HUES6 (cell line): ENCODE measurements at regions not wholly inside any gene's neighbourhood (a gene's known extent, or its start where the extent isn't known, plus 50 kb on each side); places are given as distances from the start of the nearest gene placed in this dataset.
"Not testable (repeated sequence)": the region's sequence is repeated elsewhere in the genome, so short reads cannot be mapped to it uniquely, and the experiment has no call there.

Experiments used
- H3K27ac ChIP-seq: 2 replicates; pipeline ENCODE4 v1.7.0; 2013; ENCODE audit warnings: low read depth, mild to moderate bottlenecking, low read length, inconsistent platforms
- H3K27me3 ChIP-seq: 2 replicates; pipeline ENCODE4 v1.6.1; 2013; ENCODE audit warnings: low read length; ENCODE audit not compliant: control insufficient read depth, insufficient read depth
- H3K36me3 ChIP-seq: 2 replicates; pipeline ENCODE4 v1.6.1; 2013; ENCODE audit warnings: low read length; ENCODE audit not compliant: control insufficient read depth, insufficient read depth
- H3K4me1 ChIP-seq: 2 replicates; pipeline ENCODE4 v1.6.1; 2013; ENCODE audit warnings: low read length; ENCODE audit not compliant: control insufficient read depth, insufficient read depth
- H3K4me3 ChIP-seq: 2 replicates; pipeline ENCODE4 v1.5.1; 2013; ENCODE audit warnings: low read depth, low read length
- H3K9ac ChIP-seq: one replicate; pipeline ENCODE4 v1.6.1; 2013; ENCODE audit warnings: mild to moderate bottlenecking, low read length
- H3K9me3 ChIP-seq: 2 replicates; pipeline ENCODE4 v1.6.1; 2013; ENCODE audit warnings: low read depth, low read length; ENCODE audit not compliant: control insufficient read depth, insufficient read depth

DNA sequence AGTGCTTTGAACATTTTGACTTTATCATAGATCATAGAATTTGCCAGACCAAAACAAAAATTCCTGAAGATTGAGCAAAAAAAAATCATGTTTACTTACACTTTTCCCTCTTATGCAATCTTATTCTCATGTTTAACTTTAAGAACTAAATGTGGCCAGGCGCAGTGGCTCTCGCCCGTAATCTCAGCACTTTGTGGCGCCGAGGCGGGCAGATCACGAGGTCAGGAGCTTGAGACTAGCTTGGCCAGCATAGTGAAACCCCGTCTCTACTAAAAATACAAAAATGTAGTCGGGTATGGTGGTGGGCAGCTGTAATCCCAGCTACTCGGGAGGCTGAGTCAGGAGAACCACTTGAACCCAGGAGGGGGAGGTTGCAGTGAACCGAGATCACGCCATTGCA, 227.9 kb upstream of the KYNU start:
- no peak overlapping the region for H3K4me3 ChIP-seq
- no peak overlapping the region for H3K9ac ChIP-seq
- no peaks in the 10 kb centered on the region for H3K36me3 ChIP-seq
- H3K27me3 ChIP-seq: no peaks in the 10 kb centered on the region
- H3K27ac ChIP-seq: no peak overlapping the region
- no peaks in the 10 kb centered on the region for H3K9me3 ChIP-seq
- no peaks in the 10 kb centered on the region for H3K4me1 ChIP-seq

DNA sequence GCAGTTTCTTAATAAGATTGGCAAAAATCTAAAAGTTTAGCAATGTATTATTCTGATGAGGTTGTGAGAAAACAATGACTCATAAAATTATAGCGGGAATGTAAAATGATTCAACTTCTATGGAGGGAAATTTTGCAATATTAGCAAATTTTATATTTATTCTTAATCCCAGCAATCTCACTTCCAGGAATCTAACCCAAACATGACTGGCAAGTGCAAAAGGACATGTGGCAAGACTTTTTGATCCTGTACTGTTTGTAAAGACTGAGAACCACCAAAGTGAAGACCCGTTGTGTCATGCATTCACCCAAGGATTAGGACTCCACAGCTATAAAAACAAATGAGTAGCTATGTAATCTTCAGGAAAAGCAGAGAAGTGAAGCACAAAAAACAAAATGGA, 234.8 kb upstream of the KYNU start:
- Histone ChIP-seq H3K27me3 (no peaks in the 10 kb centered on the region), H3K9ac (no peak overlapping the region), H3K4me1 (no peaks in the 10 kb centered on the region), H3K36me3 (no peaks in the 10 kb centered on the region), H3K9me3 (no peaks in the 10 kb centered on the region), H3K4me3 (no peak overlapping the region), H3K27ac (no peak overlapping the region)

DNA sequence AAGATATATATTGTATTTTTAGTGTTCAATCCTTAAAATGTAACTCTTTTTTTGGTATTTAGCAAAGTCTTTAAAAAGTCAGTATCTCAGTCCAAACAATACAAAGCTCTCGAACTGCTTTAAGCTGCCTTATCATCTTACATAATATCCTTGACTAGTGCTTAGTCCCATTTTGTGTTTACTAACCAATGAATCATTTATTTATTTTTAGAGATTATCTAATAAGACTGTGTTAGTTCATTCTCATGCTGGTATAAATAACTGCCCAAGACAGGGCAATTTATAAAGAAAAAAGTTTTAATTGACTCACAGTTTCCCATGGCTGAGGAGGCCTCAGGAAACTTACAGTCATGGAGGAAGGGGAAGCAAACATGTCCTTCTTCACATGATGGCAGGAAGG, 248.3 kb upstream of the KYNU start:
- H3K4me1 ChIP-seq: no peaks in the 10 kb centered on the region
- no peaks in the 10 kb centered on the region for H3K36me3 ChIP-seq
- no peak overlapping the region for H3K9ac ChIP-seq
- no peaks in the 10 kb centered on the region for H3K9me3 ChIP-seq
- no peak overlapping the region for H3K4me3 ChIP-seq
- H3K27ac ChIP-seq: no peak overlapping the region
- no peaks in the 10 kb centered on the region for H3K27me3 ChIP-seq

DNA sequence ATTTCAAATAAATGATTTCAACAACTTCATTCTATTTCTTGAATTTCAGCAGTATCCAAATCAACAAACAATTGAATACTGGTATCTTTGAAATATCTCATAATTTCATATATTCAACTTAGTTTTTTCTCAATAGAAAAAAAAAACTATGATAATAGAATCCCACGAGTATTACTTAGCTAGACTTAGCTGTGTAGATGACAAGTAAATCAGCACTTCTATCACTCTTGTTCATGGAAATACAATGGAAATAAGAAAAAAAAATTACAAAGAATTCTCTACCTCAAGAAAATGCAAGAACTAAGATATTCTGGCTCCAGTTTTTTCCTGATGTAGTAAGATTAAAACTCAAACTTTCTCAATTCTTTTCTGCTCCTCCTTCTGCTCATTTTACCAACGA, 256.2 kb upstream of the KYNU start:
- Histone ChIP-seq H3K4me1 (no peaks in the 10 kb centered on the region), H3K9ac (no peak overlapping the region), H3K27ac (no peak overlapping the region), H3K27me3 (no peaks in the 10 kb centered on the region), H3K9me3 (no peaks in the 10 kb centered on the region), H3K4me3 (no peak overlapping the region), H3K36me3 (no peaks in the 10 kb centered on the region)

DNA sequence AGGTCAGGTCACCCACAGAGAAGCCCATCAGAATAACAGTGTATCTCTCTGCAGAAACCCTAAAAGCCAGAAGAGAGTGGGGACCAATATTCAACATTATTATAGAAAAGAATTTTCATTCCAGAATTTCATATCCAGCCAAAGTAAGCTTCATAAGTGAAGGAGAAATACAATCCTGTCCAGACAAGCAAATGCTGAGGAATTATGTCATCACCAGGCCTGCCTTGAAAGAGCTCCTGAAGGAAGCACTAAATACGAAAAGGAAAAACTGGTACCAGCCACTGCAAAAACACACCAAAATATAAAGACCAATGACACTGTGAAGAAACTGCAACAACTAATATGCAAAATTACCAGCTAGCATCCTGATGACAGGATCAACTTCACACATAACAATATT, 260.0 kb upstream of the KYNU start:
- Histone ChIP-seq H3K36me3 (no peaks in the 10 kb centered on the region), H3K9me3 (no peaks in the 10 kb centered on the region), H3K27me3 (no peaks in the 10 kb centered on the region), H3K4me3 (no peak overlapping the region), H3K9ac (no peak overlapping the region), H3K27ac (no peak overlapping the region), H3K4me1 (no peaks in the 10 kb centered on the region)

DNA sequence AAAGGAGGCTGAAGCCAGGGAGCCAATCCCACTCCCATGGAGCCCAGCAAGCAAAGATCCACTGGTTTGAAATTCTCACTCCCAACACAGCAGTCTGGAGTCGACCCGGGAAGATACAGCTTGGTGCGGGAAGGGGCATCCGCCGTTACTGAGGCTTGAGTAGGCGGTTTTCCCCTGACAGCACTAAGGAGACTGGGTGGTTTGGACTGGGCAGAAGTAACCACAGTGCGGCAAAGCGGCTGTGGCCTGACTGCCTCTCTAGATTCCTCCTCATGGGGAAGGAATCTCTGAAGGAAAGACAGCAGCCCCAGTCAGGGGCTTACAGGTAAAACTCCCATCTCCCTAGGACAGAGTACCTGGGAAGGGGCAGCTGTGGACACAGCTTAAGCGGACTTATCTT, 261.6 kb upstream of the KYNU start:
- no peak overlapping the region for H3K4me3 ChIP-seq
- no peaks in the 10 kb centered on the region for H3K27me3 ChIP-seq
- H3K9me3 ChIP-seq: no peaks in the 10 kb centered on the region
- no peaks in the 10 kb centered on the region for H3K4me1 ChIP-seq
- no peak overlapping the region for H3K9ac ChIP-seq
- no peak overlapping the region for H3K27ac ChIP-seq
- no peaks in the 10 kb centered on the region for H3K36me3 ChIP-seq

DNA sequence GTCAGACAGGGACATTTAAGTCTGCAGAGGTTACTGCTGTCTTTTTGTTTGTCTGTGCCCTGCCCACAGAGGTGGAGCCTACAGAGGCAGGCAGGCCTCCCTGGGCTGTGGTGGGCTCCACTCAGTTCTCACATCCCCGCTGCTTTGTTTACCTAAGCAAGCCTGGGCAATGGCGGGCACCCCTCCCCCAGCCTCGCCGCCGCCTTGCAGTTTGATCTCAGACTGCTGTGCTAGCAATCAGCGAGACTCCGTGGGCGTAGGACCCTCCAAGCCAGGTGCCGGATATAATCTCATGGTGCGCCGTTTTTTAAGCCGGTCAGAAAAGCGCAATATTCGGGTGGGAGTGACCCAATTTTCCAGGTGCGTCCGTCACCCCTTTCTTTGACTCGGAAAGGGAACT, 264.3 kb upstream of the KYNU start:
- not testable (repeated sequence) for H3K4me1 ChIP-seq, H3K9me3 ChIP-seq, H3K36me3 ChIP-seq, H3K4me3 ChIP-seq, H3K27ac ChIP-seq, H3K27me3 ChIP-seq, H3K9ac ChIP-seq

DNA sequence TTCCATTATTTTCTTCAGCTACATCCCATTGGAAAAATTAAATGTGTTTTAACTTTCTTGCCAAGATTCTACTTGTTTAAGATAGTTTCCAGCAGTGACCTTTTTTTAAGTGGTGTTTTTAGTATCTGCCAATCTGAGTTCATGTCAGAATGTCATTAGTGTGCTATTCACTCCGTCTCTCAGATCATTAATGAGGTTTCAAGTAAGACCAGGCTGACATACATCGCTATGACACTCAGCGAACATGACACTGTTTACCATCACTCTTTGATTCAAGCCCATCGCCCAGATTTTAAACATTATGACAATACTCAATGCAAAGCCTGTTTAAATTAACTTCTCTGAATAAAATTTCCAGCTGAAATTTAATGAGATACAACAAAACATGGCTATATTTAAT, 272.0 kb upstream of the KYNU start:
- H3K4me1 ChIP-seq: no peaks in the 10 kb centered on the region
- H3K36me3 ChIP-seq: no peaks in the 10 kb centered on the region
- H3K27ac ChIP-seq: no peak overlapping the region
- no peaks in the 10 kb centered on the region for H3K9me3 ChIP-seq
- H3K9ac ChIP-seq: no peak overlapping the region
- H3K27me3 ChIP-seq: no peaks in the 10 kb centered on the region
- no peak overlapping the region for H3K4me3 ChIP-seq

DNA sequence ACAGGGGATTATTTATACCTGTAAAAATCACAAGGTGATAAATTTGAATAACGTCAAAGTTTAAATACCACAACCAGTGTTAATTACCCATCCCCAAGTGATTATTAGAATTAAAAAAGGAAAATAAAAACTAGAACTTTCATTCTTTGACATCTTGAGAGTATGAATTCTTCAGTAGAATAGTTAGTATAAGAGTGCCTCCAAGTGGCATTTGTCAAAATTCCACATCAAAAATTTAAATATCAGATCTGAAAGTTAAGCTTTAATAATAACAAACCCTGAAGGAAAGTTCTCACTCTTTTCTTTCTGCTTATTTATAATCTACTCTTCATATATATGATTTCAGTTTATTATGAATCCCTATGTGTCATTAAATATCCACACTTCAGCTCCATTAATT, 273.7 kb upstream of the KYNU start:
- H3K36me3 ChIP-seq: no peaks in the 10 kb centered on the region

DNA sequence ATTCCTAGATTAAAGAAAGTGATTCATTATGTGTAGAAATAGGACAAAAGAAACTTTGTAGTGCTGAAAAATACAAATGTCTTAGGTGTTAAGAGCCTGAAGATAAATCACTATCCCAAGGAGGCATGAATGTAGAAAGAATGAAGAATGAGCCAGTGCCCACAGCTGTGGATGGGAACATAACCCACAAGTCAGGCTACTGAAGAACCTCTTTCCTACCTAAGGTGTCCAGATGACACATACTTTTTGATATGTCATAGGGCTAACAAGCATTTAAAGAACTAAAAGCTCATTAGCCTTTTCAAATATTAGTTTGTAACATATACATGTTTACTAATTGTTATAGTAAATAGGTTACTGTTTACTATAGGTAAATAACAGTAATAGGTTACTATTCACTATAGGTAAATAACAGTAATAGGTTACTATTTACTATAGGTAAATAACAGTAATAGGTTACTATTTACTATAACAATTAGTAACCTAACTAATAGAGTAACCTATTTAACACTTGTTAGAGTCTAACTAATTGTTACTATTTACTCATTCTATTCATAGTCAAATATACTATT, 275.0 kb upstream of the KYNU start:
- H3K9ac ChIP-seq: no peak overlapping the region
- H3K9me3 ChIP-seq: no peaks in the 10 kb centered on the region
- H3K4me1 ChIP-seq: no peaks in the 10 kb centered on the region

More for the DNA sequence above, 273.7 kb upstream of the KYNU start:
- Histone ChIP-seq H3K9ac (no peak overlapping the region), H3K4me3 (no peak overlapping the region), H3K27ac (no peak overlapping the region), H3K4me1 (no peaks in the 10 kb centered on the region), H3K27me3 (no peaks in the 10 kb centered on the region), H3K9me3 (no peaks in the 10 kb centered on the region)

DNA sequence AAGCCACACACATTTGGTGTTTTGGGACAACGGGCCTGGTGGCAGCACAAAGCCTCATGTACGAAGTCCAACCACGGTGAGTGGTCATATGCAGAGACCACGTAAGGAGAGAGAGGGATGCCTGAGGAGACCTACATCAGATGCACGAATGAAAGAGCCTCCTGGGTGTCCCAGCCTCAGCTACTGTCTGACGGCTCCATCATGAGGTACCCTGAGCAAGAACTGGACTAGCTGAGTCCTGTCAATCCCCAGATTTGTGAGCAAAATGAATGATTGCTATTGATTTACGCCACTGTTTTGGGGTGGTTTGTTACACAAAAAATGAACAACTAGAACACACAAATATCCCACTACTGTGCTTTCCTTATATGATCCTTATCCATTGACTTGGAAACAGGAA, 275.7 kb upstream of the KYNU start:
- H3K27me3 ChIP-seq: no peaks in the 10 kb centered on the region
- no peaks in the 10 kb centered on the region for H3K36me3 ChIP-seq
- no peak overlapping the region for H3K9ac ChIP-seq
- H3K4me1 ChIP-seq: no peaks in the 10 kb centered on the region
- H3K4me3 ChIP-seq: no peak overlapping the region
- no peak overlapping the region for H3K27ac ChIP-seq
- no peaks in the 10 kb centered on the region for H3K9me3 ChIP-seq

More for the DNA sequence above, 275.0 kb upstream of the KYNU start:
- Histone ChIP-seq H3K36me3 (no peaks in the 10 kb centered on the region), H3K27ac (no peak overlapping the region), H3K4me3 (no peak overlapping the region), H3K27me3 (no peaks in the 10 kb centered on the region)

DNA sequence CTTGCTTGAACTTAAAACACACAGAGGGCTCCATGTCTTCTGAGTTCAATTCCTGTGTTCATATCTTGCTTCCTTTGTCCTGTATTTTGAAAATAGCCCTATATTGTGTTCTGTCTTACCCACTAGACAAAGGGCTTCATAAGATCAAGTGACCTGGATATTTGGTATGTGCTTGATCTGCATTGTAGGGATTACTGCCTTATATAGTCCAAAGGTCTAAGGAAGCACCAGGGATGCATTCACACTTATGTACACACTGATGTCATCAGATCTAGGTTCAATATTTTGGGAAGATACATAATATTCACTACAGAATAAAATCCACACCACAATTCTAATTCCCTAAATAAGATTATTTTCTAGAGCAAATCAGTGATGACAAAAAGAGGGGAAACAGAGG, 278.0 kb upstream of the KYNU start:
- Histone ChIP-seq H3K27ac (no peak overlapping the region), H3K36me3 (no peaks in the 10 kb centered on the region), H3K9me3 (no peaks in the 10 kb centered on the region), H3K27me3 (no peaks in the 10 kb centered on the region), H3K4me3 (no peak overlapping the region), H3K4me1 (no peaks in the 10 kb centered on the region), H3K9ac (no peak overlapping the region)
